Trophoblast cell (in vitro differentiated cells and primary cell): ENCODE measurements at regions not wholly inside any gene's neighbourhood (a gene's known extent, or its start where the extent isn't known, plus 50 kb on each side); places are given as distances from the start of the nearest gene placed in this dataset.

Source experiments
- DNase-seq, 2 donors: peaks; one replicate each; pipeline ENCODE4 v3.0.0-alpha.2; 2016
- H2AFZ ChIP-seq: 2 replicates; pipeline ENCODE4 v1.6.1; 2013; ENCODE audit warnings: low read length, moderate library complexity, mild to moderate bottlenecking; ENCODE audit not compliant: insufficient read depth, poor library complexity
- H2AK5ac ChIP-seq: 2 replicates; pipeline ENCODE4 v1.6.1; 2013; ENCODE audit warnings: mild to moderate bottlenecking, low read length
- H2BK120ac ChIP-seq: 2 replicates; pipeline ENCODE4 v1.6.1; 2013; ENCODE audit warnings: low read length, mild to moderate bottlenecking, moderate library complexity; ENCODE audit not compliant: insufficient read depth, poor library complexity
- H2BK12ac ChIP-seq: 2 replicates; pipeline ENCODE4 v1.6.1; 2013; ENCODE audit warnings: mild to moderate bottlenecking, low read length, moderate library complexity
- H2BK5ac ChIP-seq: 2 replicates; pipeline ENCODE4 v1.6.1; 2013; ENCODE audit warnings: low read length, low read depth, moderate library complexity, mild to moderate bottlenecking; ENCODE audit not compliant: poor library complexity
- H3K14ac ChIP-seq: 2 replicates; pipeline ENCODE4 v1.6.1; 2013; ENCODE audit warnings: mild to moderate bottlenecking, low read length
- H3K18ac ChIP-seq: 2 replicates; pipeline ENCODE4 v1.6.1; 2013; ENCODE audit warnings: mild to moderate bottlenecking, low read length
- H3K23ac ChIP-seq: 2 replicates; pipeline ENCODE4 v1.6.1; 2013; ENCODE audit warnings: low read length
- H3K27ac ChIP-seq: 2 replicates; pipeline ENCODE4 v1.5.1; 2013; ENCODE audit warnings: low read depth, mild to moderate bottlenecking, inconsistent platforms, low read length, moderate library complexity
- H3K27me3 ChIP-seq: 2 replicates; pipeline ENCODE4 v1.6.1; 2013; ENCODE audit warnings: inconsistent platforms, mild to moderate bottlenecking, low read length, moderate library complexity; ENCODE audit not compliant: insufficient read depth
- H3K36me3 ChIP-seq, 2 experiments: 1 replicate in 1 of 2; 2 replicates in 1 of 2; pipeline ENCODE4 v1.6.1; 2013; ENCODE audit warnings: low read length in 2 of 2, mild to moderate bottlenecking in 2 of 2, moderate library complexity in 1 of 2; ENCODE audit not compliant: insufficient read depth in 2 of 2, control insufficient read depth in 1 of 2
- H3K4ac ChIP-seq: 2 replicates; pipeline ENCODE4 v1.6.1; 2013; ENCODE audit warnings: low read depth, mild to moderate bottlenecking, low read length, moderate library complexity
- H3K4me1 ChIP-seq, 2 experiments: 1 replicate in 1 of 2; 2 replicates in 1 of 2; pipeline ENCODE4 v1.6.1; 2013; ENCODE audit warnings: low read length in 2 of 2, mild to moderate bottlenecking in 2 of 2, moderate library complexity in 1 of 2; ENCODE audit not compliant: insufficient read depth in 2 of 2, control insufficient read depth in 1 of 2
- H3K4me2 ChIP-seq: 2 replicates; pipeline ENCODE4 v1.6.1; 2013; ENCODE audit warnings: inconsistent platforms, mild to moderate bottlenecking, low read length, moderate library complexity
- H3K4me3 ChIP-seq: 2 replicates; pipeline ENCODE4 v1.5.1; 2013; ENCODE audit warnings: mild to moderate bottlenecking, low read depth, low read length, inconsistent platforms
- H3K79me1 ChIP-seq: one replicate; pipeline ENCODE4 v1.6.1; 2013; ENCODE audit warnings: low read length
- H3K79me2 ChIP-seq: 2 replicates; pipeline ENCODE4 v1.6.1; 2013; ENCODE audit warnings: low read length, mild to moderate bottlenecking; ENCODE audit not compliant: control insufficient read depth, insufficient read depth, poor library complexity
- H3K9ac ChIP-seq: 2 replicates; pipeline ENCODE4 v1.6.1; 2013; ENCODE audit warnings: mild to moderate bottlenecking, low read length
- H3K9me3 ChIP-seq: 2 replicates; pipeline ENCODE4 v1.6.1; 2013; ENCODE audit warnings: low read depth, mild to moderate bottlenecking, control low read depth, inconsistent platforms, low read length; ENCODE audit not compliant: insufficient read depth
- H4K12ac ChIP-seq: 2 replicates; pipeline ENCODE4 v1.6.1; 2013; ENCODE audit warnings: low read depth, mild to moderate bottlenecking, low read length, moderate library complexity
- H4K8ac ChIP-seq: 2 replicates; pipeline ENCODE4 v1.6.1; 2013; ENCODE audit warnings: low read depth, mild to moderate bottlenecking, low read length, moderate library complexity
- H4K91ac ChIP-seq: one replicate; pipeline ENCODE4 v1.6.1; 2013; ENCODE audit warnings: low read depth, mild to moderate bottlenecking, low read length, moderate library complexity
- WGBS: extraction: QIAGEN DNeasy Blood & Tissue Kit; methylation state at CpG from one replicate; pipeline ENCODE4 v1.1.7; 2013; ENCODE audit warnings: missing lambda C conversion rate; ENCODE audit not compliant: insufficient read length, insufficient coverage; ENCODE audit errors: extremely low coverage; 5-methylcytosine and 5-hydroxymethylcytosine counted together

DNA sequence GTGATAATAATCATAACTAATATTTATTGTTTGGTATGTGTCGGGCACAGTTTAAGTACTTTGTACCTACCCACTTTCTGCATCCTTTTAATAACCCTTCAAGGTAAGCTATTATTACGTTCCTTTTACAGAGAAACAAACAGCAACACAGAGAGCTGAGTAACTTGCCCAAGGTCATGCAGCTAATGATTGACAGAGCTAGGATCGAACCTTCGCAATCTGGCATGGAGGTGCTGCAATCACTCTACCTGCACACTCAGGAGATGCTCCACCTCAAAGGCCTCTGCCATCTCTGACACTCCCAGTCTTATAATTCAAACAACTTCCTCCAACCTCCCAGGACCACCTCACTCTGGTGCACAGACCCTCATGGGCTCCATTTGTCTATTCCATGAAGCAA lies 137.2 kb downstream of the DMRTA2 start:
- H2AFZ ChIP-seq = no peak overlapping the region
- H2AK5ac ChIP-seq = no peak overlapping the region
- WGBS = no CpG with 5 or more reads among the region's 4 CpGs
- H3K18ac ChIP-seq = no peak overlapping the region
- H4K8ac ChIP-seq = no peak overlapping the region
- H3K23ac ChIP-seq = no peak overlapping the region
- no peak overlapping the region for H3K4me2 ChIP-seq
- no peaks in the 10 kb centered on the region for H3K79me1 ChIP-seq
- H3K4me1 ChIP-seq = no peaks in the 10 kb centered on the region
- peaks cover 3% of the 10 kb centered on the region for H3K9me3 ChIP-seq
- H3K27me3 ChIP-seq = no peaks in the 10 kb centered on the region
- no peak overlapping the region for H2BK12ac ChIP-seq
- no peaks in the 10 kb centered on the region for H3K79me2 ChIP-seq
- no peak overlapping the region for H3K27ac ChIP-seq
- no peak overlapping the region for H2BK5ac ChIP-seq
- no peak overlapping the region for H3K14ac ChIP-seq
- no peak overlapping the region for H3K4ac ChIP-seq
- H4K12ac ChIP-seq = no peak overlapping the region
- H2BK120ac ChIP-seq = no peak overlapping the region
- no peak overlapping the region for H3K4me3 ChIP-seq
- H3K9ac ChIP-seq = no peak overlapping the region
- H4K91ac ChIP-seq = no peak overlapping the region
- DNase-seq = no peak
- H3K36me3 ChIP-seq = no peaks in the 10 kb centered on the region

DNA sequence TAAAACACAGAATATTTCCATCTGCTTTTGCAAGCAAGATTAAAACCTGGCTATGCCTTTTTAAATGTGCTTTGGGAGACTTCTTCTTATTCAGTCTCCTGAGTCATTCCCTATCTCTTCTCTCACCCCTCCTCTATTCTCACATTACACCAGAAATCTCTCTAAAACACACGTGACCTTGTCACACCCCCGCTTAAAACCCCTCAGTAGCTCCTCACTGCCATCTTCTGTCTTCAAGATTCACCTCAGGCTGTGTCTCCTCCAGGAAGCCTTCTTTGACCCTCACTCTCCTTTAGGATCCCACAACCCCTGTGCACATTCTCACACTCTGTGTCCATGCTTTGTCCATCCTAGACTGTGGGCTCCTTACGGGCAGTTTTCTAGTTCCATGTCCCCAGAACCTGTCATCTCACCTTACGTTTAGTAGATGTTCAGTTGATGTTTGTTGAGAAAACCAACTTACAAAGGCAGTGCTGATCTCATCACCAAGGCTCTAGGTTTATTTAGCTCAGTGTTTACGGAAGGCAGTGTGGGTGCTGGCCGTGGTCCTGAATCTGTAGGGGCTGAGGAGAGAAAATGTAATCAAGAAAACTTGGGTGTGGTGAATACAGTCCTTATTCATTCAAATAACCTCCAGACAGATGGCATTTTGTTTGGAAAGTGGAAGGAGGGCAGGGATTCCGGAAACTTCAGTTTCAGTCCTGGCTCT lies 143.5 kb downstream of the DMRTA2 start:
- Histone ChIP-seq H2AK5ac (no peak overlapping the region), H3K79me1 (no peaks in the 10 kb centered on the region), H4K91ac (no peak overlapping the region), H2BK12ac (no peak overlapping the region), H2AFZ (no peak overlapping the region), H2BK120ac (no peak overlapping the region), H3K4me3 (no peak overlapping the region), H3K9me3 (no peaks in the 10 kb centered on the region), H3K4ac (no peak overlapping the region), H3K27me3 (no peaks in the 10 kb centered on the region), H3K23ac (no peak overlapping the region), H3K27ac (no peak overlapping the region), H3K4me1 (peaks cover 3 to 6% of the 10 kb centered on the region in 2 experiments), H3K4me2 (no peak overlapping the region), H3K18ac (no peak overlapping the region), H3K79me2 (no peaks in the 10 kb centered on the region), H2BK5ac (no peak overlapping the region), H4K8ac (no peak overlapping the region), H4K12ac (no peak overlapping the region), H3K14ac (no peak overlapping the region), H3K9ac (no peak overlapping the region), H3K36me3 (no peaks in the 10 kb centered on the region)
- no CpG with 5 or more reads among the region's 7 CpGs for WGBS
- DNase-seq = peak in 1 of 2 donors; percentile 35

DNA sequence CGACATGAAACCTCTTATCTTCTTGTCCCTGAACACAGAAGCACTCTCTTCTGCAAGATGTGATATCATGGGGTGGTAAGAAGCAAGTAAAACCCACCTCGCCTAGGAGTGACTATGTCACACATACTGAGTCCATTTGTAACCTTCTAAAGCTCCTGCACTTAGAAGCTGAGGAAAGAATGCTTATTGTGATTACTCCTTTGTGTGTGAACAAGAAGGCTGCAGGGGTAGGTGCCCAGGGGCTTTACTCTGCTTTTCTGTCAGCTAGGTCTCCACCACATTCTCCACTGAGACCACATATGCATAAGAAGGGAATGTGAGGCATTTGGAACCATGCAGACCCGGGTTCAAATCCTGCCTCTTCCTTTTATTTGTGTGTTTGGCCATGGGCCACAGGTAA lies 144.3 kb downstream of the DMRTA2 start:
- no CpG with 5 or more reads among the region's 3 CpGs for WGBS

DNA sequence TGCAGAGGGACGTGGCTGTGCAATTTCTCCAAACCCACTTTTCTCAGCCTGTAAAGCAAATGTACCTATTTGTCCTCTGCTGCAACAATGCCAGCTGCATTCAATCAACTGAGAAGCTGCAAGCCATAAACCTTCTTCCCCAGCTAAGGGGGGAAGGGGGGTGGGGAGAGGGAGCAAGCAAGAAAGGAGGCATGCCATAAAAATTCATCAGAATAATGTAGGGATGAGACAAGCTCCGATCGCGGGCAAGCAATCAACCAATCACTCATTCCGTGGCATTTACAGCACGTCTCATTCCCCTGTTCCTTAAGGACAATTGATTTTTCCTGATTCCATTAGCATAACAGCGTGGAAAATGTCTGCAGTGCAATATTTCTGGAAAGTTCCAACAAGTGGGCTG lies 144.8 kb downstream of the DMRTA2 start:
- Histone ChIP-seq H3K27me3 (no peaks in the 10 kb centered on the region), H2BK5ac (no peak overlapping the region), H3K4me2 (no peak overlapping the region), H2BK12ac (no peak overlapping the region), H3K18ac (no peak overlapping the region), H3K4ac (no peak overlapping the region), H3K14ac (no peak overlapping the region), H3K23ac (no peak overlapping the region), H3K36me3 (no peaks in the 10 kb centered on the region), H2AFZ (no peak overlapping the region), H3K9ac (no peak overlapping the region), H3K4me1 (peaks cover 3 to 6% of the 10 kb centered on the region in 2 experiments), H4K12ac (no peak overlapping the region), H4K91ac (no peak overlapping the region), H4K8ac (no peak overlapping the region), H3K79me1 (no peaks in the 10 kb centered on the region), H3K4me3 (no peak overlapping the region), H3K79me2 (no peaks in the 10 kb centered on the region), H3K27ac (no peak overlapping the region), H2AK5ac (no peak overlapping the region), H2BK120ac (no peak overlapping the region), H3K9me3 (no peaks in the 10 kb centered on the region)
- DNase-seq = no peak
- WGBS = no CpG with 5 or more reads among the region's 7 CpGs

More for the DNA sequence above, 144.3 kb downstream of the DMRTA2 start:
- Histone ChIP-seq H3K9ac (no peak overlapping the region), H2AK5ac (no peak overlapping the region), H3K4me1 (peaks cover 3 to 6% of the 10 kb centered on the region in 2 experiments), H2BK12ac (no peak overlapping the region), H3K4ac (no peak overlapping the region), H3K9me3 (no peaks in the 10 kb centered on the region), H3K27me3 (no peaks in the 10 kb centered on the region), H2BK5ac (no peak overlapping the region), H3K4me3 (no peak overlapping the region), H2BK120ac (no peak overlapping the region), H4K12ac (no peak overlapping the region), H3K36me3 (no peaks in the 10 kb centered on the region), H3K23ac (no peak overlapping the region), H3K14ac (no peak overlapping the region), H3K27ac (no peak overlapping the region), H3K18ac (no peak overlapping the region), H4K91ac (no peak overlapping the region), H2AFZ (no peak overlapping the region), H3K79me2 (no peaks in the 10 kb centered on the region), H3K4me2 (no peak overlapping the region), H3K79me1 (no peaks in the 10 kb centered on the region), H4K8ac (no peak overlapping the region)
- no peak for DNase-seq
